Activated CD4-positive, alpha-beta T cell treated with anti-CD3 and anti-CD28 coated beads, Interleukin-2, amount 50 U/mL, for 24 hours (primary cell): ENCODE measurements at regions not wholly inside any gene's neighbourhood (a gene's known extent, or its start where the extent isn't known, plus 50 kb on each side); places are given as distances from the start of the nearest gene placed in this dataset.
"Not testable (repeated sequence)": the region's sequence is repeated elsewhere in the genome, so short reads cannot be mapped to it uniquely, and the experiment has no call there.

Experiments
- DNase-seq, 2 donors: peaks; one replicate each; pipeline ENCODE4 v3.0.0-alpha.2; 2020; ENCODE audit warnings: low read depth in 1 of 2, low spot score in 1 of 2

DNA sequence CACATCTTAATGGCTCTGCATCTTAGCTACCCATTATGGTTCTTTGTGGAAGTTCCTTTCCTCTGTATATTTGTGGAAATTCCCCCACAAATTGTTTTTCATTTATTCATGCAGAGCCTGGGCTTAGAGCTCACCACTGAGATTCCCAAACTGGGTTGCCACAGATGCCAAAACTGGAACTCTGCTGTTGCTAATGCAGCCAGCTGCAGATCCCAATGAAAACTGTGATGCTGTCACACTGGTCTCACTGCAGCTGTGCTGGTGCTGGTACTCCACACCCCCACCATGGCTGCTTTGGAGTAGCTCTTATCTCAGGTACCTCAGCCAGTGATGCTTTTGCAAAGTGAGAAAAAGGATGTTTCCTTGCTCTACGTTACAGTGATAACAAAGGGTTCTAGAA is 87.7 kb downstream of the DCK start:
- DNase-seq, result no peak

GRCh38 chr4:71093745-71094144 is 100.3 kb downstream of the DCK start:
- no peak for DNase-seq

- DNase-seq, result no peak
Measured at GRCh38 chr4:71094201-71094600, 100.8 kb downstream of the DCK start.

DNA sequence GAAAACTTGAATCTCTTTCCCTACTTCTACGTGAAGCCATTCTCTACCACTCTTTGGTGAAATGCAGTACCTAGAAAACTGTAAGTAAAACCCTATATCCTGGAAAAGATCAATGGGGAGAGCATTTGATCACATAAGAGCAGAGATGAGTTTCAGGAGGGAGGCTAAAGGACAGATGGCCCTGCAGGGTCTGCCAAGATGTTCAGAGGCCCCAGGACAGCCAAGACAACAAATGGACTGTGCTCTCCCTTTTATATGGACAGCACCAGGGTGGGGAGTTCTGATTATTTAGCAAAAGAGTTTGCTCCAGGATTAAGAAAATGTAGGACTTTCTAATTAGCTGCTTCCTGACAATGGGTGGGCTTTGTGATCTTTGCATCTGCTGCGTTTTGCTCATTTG is 101.7 kb downstream of the DCK start:
- DNase-seq, result no peak

GRCh38 chr4:71095545-71095944 is 102.1 kb downstream of the DCK start:
- DNase-seq, result no peak

DNA sequence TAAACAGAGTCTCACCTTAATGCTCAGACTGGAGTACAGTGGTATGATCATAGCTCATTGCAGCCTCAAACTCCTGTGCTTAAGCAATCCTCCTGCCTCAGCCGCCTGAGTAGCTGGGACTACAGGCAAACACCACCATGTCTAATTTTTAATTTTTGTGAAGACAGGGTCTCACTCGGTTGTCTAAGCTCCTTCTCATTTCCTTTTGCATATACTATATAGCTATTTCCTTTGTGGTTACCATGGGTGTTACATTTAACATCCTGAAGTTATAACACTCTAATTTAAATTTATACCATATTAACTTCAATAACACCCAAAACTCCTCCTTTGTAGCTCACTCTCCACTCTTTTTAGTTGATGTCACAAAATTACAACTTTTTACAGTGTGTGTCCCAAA is 114.3 kb downstream of the DCK start:
- no peak for DNase-seq

DNA sequence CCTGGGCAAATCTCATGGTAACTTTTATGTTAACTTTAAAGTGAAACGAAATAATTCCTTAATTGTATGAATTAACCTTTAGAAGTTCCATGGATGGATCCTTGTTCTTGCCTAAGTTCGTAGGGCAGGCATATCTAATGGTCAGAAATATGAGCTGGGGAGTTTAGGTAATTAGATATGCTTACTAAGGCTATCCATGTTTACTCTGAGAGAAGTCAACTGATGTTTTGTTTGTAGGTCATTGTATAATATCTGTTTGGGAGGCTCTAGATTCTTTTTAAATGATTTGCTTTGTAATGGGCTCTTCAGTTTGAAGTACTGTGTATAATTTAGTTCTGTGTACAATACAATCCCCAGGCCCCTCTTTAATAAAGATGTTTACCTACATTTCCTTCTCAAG is 117.0 kb downstream of the DCK start:
- no peak for DNase-seq

- DNase-seq, result not testable (repeated sequence)
Measured at GRCh38 chr4:71111133-71111532, 117.7 kb downstream of the DCK start.

GRCh38 chr4:71113294-71113693 is 119.8 kb downstream of the DCK start:
- no peak for DNase-seq

DNA sequence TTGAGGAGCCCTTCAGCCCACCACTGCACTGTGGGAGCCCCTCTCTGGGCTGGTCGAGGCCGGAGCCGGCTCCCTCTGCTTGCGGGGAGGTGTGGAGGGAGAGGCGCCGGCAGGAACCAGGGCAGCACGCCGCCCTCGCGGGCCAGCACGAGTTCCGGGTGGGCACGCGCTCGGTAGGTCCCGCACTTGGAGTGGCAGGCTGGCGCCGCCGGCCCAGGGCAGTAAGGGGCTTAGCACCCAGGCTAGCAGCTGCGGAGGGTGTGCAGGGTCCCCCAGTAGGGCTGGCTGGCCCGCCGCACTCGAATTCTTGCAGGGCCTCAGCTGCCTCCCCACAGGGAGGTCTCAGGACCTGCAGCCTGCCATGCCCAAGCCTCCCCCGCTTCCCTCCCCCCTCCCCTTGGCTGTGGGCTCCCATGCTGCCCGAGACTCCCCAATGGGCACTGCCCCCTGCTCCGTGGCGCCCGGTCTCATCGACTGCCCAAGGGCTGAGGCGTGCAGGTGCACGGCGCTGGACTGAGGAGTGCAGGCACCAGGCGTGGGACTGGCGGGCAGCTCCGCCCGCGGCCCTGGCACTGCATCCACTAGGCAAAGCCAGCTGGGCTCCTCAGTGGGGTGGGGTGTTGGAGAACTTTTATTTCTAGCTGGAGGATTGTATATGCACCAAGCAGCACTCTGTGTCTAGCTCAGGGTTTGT is 127.5 kb downstream of the DCK start:
- DNase-seq, result no peak

DNA sequence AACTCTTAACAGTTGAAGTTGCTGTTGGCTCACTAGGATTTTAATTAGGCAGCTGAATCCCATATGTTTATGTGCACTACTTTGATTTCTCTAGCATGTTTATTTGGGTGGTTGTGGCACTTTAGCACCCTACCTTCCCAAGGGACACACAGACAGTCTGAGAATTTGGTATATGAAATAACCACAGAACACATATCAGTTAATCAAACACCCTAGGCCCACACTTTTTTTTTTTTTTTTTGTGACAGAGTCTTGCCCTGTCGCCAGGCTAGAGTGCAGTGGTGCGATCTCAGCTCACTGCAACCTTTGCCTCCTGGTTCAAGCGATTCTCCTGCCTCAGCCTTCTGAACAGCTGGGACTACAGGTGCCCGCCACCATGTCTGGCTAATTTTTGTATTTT is 130.5 kb downstream of the DCK start:
- no peak for DNase-seq

- no peak for DNase-seq
Measured at GRCh38 chr4:71125137-71125536, 131.7 kb downstream of the DCK start.

GRCh38 chr4:71126719-71127118 is 133.3 kb downstream of the DCK start:
- DNase-seq, result no peak

DNA sequence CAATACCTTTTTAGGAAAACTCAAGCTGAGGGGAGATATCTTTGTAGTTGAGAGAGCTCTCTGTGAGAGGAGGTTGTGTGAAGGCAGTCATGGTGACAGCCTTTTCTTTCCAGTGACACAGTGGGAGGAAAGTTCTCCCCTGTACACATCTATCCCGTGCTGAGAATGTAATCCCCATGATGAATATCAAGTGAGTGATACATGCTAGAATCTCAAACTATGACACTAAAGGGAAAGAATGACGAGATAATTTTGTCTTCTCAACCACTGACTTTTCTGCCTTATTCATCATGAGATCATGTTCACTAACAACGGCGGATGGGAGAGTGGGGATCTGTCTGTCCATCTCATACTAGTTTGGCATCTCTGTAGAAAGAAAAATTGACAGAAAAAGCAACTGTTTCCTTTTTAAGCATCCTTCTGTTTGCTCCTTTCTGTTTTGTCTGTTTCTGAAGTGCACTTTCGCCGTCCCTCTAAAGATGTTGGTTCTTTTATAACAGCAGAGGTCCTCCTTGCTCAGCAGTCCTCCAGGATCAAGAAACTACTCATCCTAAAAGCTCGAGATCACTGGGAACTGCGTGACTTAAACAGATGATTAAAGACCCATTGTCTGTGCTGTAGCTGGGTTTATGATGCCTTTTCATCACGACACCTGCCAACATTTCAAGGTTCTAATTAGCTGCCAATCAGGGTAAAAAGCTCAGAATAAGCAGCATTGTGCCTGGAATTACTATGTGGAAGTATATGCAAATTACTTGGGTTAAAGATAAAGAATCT is 137.6 kb downstream of the DCK start:
- DNase-seq, result no peak

GRCh38 chr4:71132486-71132885 is 139.0 kb downstream of the DCK start:
- DNase-seq, result no peak

DNA sequence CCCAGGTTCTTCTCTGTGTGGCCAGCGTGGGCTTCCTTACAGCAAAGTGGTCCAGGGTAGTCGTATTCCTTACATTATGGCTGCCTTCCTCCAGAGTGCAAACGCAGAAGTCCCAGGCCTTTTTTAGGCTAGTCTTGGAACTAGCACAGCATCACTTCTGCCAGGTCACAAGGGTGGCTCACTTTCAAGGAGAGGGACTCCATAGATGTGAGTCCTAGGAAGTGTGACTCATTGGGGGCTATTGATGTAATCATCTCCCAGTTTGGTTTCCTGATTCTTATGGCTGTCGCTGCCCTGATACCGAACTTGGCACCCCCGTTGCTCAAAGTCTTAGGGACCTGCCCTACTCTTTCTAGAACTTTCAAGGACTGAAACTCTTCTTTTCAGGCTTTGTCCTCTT is 140.0 kb downstream of the DCK start:
- DNase-seq, result no peak

DNA sequence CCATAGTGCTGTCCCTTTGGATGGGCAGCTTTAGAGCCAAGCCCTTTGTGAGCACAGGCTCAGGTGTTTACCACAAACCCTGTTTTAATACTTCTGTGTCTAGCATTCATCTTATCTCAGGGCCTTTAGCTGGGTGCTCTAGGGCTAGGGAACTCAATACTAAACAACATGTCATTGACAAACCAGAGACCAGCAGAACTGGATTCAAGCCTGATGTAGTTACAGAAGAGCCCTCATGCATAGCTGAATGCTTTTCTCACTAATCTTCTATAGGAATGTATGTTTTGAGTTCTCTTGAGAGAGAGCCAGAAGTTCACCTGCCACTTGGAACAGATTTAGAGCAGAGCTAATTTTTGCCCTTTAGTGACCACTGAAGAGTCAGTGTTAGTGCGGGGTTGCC is 142.6 kb downstream of the DCK start:
- no peak for DNase-seq

GRCh38 chr4:71138007-71138615 is 144.7 kb downstream of the DCK start:
- DNase-seq, result no peak

DNA sequence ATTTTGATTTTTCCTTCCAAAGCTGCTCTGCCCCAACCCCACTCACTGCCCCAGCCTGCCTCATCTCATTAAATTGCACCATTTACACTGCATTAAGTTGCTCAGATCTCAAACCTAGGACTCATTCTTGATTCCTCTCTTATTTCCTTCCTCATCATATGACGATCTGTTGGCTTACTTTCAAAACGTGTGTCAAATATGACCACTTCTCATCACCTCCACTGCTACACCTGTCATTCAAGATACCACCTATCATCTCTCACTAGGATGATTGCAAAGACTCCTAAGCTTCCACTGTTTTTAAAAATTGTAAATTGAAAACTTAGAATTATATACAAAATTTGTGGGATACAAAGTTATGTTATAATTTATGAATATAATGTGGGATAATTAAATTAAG is 147.1 kb downstream of the DCK start:
- no peak for DNase-seq

DNA sequence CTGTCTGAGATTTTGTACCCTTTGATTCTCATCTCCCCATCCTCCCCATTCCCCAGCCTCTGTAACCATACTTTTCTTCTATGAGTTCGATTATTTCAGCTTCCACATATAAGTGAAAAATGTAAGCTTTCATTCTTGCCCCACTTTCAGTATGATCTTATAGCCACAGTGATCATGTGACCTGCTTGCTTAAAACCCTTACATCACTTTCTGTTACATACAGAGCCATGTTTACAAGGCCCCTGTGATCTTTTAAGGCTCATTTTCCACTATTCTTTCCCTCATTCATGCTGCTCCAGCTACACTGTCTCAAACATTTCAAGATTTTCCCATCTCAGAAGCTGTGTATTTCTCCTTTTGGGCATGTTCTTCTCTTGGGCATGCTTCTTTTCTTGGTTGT is 147.7 kb downstream of the DCK start:
- DNase-seq, result no peak

DNA sequence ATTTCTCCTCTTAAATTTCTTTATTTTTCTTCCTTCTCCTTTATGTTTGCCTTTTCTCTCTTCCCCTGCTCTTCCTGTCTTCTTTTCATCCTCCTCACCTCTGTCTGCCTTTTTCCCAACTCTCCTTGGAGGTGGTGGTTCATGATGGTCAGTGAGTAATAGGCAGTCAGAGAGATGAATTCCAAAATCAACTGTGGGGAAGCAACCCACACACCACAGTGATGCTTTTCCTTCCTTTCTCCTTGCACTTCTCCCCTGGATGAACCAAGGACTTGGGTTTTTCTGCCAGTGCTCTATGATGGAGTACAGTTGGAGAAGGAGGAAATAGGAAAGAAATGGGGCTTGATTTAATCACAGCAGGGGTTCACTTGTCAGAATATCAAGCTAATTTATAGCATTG is 153.8 kb downstream of the DCK start:
- no peak for DNase-seq

DNA sequence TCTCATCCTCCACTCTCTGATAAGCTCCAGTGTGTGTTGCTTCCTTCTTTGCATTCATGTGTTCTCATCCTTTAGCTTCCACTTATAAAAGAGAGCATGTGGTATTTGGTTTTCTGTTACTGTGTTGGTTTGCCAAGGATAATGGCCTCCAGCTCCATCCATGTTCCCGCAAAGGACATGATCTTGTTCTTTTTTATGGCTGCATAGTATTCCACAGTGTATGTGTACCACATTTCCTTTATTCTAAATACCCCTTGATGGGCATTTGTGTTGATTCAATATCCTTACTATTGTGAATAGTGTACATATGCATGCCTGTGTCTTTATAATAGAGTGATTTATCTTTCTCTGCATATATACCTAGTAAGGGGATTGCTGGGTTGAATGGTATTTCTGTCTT is 155.1 kb downstream of the DCK start:
- DNase-seq, result no peak

- DNase-seq, result no peak
Measured at GRCh38 chr4:71151054-71151453, 157.6 kb downstream of the DCK start.
